Stimulated activated CD8-positive, alpha-beta memory T cell treated with anti-CD3 and anti-CD28 coated beads, Interleukin-7, amount 100 ng/mL, for 48 hours (primary cell): ENCODE measurements at regions not wholly inside any gene's neighbourhood (a gene's known extent, or its start where the extent isn't known, plus 50 kb on each side); places are given as distances from the start of the nearest gene placed in this dataset.

Experiments
- DNase-seq, 2 donors: peaks; one replicate each; pipeline ENCODE4 v3.0.0-alpha.2; 2020; ENCODE audit warnings: low read depth in 1 of 2; ENCODE audit errors: extremely low read depth in 1 of 2

DNA sequence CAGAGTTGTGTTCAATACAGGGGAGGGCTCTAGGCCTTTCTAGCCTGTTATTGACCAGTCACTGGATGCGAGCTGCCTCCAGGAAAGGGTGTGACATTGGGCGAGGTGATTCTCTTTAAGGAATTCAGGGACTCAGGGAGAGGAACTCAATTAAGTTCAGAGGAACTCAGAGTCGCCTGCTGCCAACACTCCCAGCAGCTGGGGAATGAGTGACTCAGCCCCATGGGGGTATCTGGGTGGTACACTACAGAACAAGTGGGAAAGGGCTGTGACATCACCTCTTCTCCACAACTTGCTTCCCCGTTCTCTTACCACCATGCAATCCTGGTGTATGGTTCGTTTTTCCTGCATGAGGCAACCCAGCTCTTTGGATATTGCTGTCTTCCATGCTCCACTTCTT is 50.4 kb upstream of the CYRIA start:
- no peak for DNase-seq
